Islet precursor cell (in vitro differentiated cells): ENCODE measurements at regions not wholly inside any gene's neighbourhood (a gene's known extent, or its start where the extent isn't known, plus 50 kb on each side); places are given as distances from the start of the nearest gene placed in this dataset.

ENCODE experiments used
- DNase-seq: peaks from one replicate; pipeline ENCODE4 v3.0.0-alpha.2; 2018

DNA sequence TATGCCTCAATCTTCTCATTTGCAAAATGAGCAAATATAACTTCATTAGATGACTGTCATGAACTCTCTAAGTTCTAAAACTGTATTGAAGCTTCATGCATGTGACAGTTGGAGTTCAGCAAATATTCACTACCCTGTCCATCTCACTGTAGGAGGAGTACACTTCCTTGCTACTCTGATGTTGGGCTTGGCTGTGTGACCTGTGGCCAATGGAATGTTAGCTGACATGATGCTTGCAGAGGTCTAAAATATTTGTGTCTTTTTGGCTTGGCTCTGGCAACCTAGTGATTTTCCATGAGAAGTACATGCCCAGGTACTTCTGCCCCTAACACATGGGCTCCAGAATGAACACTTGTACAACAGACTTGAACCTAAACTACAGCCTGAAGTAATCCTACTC lies 203.1 kb upstream of the ANKH start:
- no peak for DNase-seq

DNA sequence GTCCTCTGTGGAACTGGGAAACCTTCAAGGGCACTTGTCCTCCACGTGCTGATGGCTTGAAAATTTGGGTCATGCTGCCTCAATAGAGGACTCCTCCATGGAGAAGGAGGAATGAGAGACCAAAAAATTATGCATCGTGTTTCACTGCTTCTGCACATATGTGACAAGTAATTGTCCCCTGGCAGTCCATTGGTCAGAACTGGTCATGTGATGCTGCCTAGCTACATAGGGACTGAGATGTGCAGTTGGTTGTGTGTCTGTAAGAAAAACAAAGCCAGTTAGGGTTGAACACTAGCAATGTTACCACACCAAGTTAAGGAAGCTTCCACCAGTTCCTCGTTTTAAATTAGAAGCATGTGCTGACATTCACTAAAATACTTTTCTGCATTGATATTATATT lies 201.9 kb upstream of the ANKH start:
- no peak for DNase-seq

DNA sequence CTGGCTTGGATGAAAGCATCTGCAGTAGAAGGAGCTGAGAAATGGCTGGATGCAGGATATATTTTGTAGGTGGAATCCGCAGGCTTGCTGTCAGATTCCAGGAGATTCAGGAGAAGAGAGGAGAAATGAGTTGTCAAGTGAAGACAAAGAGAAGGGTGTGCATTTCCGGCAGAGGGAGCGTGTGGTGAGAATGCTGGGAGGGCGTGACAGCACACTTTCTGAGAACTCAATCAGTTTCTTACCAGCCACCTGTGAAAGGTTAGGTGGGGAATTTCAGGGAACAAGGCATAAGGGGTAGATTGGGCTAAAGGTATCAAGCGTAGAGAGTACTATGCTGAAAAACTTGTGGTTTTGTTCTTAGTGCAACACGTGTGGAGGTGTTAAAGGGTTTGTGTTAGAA lies 199.3 kb upstream of the ANKH start:
- DNase-seq = no peak

DNA sequence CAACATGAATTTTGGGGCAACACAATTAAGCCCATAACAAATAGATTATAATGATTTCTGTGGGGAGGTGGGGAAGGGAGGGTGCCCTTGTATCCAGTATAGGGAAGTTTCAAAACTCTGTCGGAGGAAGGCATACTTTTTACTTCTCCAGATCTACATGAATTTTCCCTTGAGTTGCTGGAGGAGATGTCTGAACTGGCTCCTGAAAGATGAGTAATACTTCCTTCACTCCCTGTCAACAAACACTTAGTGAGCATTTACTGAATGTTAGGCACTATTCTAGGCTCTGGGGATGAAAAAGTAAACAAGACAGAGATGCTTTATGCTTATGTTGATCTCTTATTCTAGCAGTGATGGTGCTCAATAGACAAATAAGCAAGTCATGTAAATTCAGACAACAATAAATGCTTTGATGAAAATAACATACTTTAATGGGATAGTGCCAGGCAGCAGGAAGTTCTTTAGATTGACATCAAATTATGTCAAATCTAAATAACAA lies 197.9 kb upstream of the ANKH start:
- DNase-seq = no peak

DNA sequence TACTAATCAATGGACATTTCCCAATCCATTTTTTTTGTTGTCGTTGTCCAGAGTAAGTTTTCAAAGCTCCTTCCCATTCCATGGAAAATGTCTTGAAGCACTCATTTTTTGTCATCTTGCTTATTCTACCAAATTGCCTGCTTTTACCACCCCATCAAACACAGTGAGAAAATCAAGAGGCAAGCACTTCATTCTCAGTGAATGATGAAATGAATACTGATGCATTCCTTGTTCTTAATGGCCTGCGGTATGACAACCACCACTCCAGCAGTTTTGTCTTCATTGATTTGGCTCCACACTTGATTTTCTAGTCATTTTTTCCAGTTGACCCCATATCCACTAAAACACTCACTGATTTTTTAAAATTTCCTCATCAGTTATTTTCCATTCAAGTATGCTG lies 193.5 kb upstream of the ANKH start:
- DNase-seq = no peak

DNA sequence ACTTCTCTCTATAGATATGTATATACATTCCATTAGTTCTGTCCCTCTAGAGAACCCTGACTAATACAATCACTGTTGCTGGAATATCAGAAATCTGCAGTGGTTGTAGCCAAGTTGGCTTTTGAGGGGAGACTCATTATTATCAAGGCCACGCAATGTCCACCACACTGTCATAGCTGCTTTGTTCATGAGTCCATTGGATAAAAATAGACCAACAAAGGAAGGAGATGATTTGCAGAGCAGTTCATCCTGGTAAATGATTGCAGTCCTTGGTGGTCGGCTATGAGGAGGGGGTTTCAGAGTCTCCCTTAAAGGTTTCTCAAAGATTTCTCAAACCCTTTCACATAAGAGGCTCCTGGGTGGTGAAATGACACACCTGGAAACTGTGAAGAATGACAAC lies 192.8 kb upstream of the ANKH start:
- no peak for DNase-seq

DNA sequence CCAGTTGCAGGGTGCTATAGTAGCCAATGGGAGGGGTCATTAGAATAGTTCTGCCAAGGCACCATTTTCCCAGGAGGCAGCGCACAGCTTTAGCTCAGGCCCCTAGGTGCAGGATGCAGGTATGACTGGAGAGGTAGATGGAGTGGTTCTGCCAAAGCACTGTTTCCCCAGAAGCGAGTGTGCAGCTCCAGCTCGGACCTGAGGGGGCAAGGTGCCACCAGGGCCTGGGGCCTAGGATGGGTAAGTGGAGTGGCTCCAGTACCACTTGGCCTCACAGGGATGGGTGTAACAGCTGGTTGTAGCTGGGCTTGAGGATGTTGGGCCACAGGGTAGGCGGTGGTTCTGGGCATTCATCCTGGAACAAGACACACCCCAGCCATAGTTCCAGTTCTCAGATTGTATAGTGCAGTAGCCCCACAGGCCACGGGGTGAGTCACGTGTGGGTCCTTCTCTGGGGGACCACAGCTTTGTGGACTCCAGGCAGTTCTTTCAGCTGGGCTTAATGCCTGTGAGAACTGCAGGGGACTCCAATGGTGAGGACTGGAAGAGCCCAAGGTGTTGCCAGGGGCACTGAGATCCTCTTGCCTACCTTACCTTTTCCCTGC lies 185.5 kb upstream of the ANKH start:
- no peak for DNase-seq

DNA sequence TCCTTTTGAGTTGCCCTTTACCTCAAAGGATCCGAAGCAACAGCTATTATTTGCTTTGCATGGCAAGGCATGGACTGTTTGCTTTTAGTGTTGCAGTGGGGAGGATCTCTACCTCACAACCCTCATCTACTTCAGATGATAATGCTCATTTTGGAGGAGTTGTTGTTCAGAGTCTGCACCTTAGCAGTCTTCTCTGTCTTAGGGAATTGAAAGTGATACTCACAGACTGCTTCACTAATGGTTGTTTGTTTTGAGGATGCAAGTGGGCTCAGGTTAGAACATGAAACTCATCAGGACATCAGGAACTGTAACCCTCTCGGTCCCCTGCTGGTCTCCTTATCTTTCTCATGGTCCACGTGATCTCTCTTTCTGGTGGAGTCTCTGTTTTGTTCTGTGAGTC lies 172.9 kb upstream of the ANKH start:
- no peak for DNase-seq

DNA sequence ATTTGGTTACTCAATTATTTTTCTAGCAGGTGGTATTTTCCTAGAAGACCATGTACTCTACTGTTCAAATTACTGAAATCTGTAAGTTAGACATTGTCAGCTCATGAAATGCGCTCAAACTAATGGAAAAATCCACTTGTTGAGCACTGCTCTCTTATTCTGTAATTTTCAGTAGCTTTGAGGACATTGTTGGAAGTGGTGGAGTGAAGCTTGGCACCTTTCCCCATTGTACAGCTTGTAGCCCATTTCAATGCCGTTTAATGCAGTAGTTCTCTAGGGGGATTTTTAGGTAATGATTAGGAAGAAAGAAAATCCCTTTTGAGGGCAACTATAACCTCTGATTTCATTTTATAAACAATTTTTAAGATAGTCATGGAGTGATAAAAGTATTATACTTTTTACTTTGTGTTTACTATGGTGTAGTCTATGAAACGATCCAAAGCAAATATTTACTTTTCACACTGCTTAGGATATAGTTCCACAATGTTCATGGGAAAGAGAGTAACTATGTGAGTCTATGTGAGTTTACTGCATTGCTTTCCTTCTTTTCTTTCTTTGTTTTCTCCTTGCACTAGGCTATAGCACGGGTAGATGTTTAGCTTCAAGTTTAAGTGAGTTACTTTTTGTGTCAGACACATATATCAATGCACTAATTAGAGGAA lies 165.8 kb upstream of the ANKH start:
- no peak for DNase-seq

DNA sequence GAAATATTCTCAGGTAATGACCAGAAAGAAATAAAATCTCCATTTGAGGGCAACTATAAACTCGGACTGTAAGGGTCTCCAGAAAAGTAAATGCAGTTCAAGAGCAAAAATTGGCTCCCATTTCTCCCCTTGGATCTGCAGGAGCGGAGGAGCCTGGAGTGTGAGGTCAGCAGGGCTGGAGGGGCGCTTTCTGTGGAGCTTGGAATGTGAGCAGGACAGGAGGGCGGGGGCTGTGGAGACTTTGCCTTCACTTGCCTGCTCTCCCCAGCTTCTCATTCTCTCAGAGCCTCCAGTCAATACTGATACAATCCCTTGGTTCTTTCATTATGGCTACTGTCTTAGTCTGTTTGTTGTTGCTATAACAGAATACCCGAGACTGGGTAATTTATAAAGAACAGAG lies 162.8 kb upstream of the ANKH start:
- DNase-seq = peak; percentile 61

DNA sequence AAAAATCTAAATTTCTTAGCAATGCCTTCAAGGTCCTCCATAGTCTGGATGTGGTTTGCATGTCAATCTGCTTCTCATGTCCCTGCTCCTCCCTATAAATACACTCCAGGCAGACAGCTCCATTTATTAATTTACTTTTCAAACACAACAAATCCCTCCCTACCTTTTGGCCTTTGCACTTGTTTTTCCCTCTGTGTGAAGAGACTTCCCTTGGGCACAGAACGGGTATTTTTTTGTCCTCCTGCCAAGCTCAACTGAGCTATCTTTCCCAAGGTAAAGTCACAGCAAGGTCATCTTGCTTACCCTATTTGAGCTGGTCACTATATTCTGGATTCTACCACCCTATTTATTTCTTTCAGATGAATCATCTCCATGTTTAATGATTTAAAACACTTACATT lies 159.6 kb upstream of the ANKH start:
- DNase-seq = no peak

DNA sequence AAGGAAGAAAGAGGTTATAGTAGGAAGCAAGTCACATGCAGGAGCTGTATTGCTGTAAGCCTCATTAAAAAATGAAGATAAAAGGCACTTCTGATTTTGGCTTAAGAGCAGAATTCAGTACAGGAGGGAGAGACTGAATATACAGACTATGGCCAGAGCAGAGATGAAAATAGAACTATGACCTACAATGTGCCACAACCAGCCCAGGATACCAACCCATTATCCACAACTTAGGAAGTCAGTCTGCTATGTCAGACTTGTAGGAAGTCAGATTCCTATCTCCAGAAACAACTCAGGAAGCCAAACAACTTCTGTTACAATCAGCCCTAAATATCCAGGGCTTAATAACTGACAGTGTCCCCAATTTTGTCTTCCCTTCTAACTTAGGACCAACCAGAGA lies 156.2 kb upstream of the ANKH start:
- no peak for DNase-seq

DNA sequence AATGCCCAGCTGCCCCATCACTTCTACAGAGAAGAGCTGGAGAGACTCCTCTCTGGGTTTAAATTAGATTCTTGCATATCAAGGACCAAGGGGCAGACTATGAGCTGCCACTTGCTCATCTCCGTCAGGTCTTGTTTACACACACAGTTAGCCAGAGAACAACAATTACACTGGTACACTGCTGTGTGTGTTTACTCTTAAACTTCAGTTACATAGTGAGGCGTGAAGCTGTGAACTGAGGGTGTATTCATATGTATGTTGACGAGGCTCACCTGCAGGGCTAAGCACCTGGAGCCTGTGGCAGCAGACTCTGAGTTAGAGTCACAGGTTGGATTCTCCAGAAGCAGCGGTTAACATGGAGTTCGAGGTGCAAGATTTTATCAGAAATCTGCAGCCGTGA lies 155.4 kb upstream of the ANKH start:
- DNase-seq = no peak

DNA sequence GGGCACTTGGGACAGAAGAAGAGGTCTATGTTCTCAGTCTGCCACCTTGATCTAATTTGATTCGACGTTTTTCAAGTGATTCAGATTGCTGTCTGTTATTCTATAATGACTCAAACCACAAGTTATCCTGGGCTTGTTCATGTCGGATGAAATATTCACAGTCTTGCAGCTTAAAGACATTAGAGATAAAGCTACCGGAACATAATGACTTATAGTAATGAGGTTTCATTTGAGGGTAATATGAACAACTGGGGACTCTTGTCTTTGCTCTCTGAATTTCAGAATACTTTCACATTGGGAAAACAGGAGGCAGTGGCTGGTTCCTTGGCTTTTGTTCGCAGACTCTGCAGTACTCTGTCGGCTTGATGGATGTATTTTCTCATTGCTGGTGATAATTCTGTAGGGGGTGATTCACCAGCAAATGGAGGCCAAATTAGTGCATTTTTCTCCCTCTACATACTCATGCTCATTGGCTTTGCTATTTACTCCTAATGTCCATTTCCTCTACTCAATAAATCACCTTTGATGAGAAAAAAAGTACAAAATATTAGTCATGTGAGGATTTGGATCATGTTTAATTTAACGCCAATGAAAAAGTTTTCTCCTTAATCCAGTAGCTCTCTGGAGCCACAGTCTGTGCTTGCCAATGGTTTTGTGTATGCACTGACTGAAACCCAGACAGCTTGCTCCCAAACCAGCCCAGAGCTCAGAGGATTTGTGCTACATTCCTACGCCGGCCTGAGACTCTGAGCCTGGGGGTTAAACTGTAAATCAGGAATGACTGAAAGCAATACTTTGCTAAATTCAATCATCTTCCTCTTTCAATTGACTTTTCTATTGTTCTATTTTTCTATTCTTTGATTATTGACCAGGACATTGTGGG lies 154.7 kb upstream of the ANKH start:
- no peak for DNase-seq

DNA sequence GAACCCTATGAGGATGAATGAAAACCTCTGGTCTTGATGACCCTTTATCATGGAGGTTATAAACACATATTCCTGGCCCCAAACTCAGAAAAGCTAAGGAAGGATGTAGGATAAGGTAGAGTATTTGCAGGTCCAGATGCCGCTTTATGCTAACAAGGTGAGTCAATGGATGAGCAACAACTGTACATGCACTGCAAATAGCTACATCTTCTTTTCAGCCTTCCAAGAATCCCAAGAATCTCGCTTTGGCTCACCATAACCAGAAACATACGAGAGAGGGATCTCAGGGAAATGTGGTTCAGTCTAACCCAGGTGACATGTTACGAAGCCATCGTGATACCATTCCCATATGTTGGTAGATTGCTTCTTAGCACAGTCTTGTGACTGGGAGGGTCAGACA lies 152.3 kb upstream of the ANKH start:
- no peak for DNase-seq

DNA sequence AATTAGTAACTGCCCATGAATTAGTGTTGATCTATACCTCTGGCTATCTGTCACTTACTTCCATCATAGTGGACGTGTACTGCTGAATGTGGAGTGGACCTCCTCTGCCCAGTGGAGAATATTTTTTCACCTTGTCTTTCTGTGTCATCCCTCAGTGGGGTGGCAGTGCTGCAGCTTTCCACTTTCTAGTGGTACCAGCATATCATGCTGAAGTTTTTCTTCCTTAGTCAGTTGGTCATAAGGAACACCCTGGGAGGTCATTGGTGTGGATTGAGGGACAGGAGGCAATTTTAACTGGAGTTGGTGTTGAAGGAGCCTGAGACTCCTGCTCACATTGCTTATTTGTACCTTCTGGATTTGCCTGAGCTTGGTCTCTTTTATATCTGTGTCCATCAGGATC lies 151.7 kb upstream of the ANKH start:
- DNase-seq = no peak

DNA sequence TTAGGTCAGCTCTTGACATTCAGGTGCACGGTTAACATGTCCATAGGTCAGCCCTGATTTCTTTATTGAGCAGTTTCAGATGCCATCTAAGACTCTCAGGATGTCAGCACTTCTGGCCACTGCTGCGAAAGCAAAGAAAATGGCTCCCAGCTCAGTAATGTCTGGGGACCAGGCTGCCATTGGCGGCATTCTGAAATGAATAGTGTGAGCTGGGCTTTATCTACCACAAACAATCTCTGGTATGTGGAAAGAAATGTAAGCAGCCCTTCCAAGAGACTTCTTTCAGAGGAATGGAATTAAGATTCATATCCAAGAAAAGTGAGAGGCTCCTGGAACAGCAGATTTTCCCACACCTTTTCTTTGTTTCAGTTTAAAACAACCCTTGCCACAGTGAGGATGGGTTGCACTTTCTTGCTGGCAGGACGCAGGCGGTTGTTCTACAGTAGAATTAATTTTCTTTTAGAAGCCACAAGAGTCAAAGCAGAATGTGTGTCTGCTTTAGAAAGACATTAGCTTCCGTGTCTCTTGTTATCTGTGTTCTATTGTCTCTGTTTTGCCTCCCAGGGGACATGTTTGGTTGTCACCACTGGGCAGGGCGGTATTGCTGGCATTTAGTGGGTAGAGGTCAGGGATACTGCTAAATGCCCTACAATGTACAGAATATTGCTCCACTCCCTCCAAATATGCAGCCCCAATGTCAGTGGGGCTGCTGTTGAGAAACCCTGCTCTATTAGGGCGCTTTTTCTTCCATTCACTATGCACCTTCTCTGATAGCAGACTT lies 149.9 kb upstream of the ANKH start:
- DNase-seq = peak; percentile 77

DNA sequence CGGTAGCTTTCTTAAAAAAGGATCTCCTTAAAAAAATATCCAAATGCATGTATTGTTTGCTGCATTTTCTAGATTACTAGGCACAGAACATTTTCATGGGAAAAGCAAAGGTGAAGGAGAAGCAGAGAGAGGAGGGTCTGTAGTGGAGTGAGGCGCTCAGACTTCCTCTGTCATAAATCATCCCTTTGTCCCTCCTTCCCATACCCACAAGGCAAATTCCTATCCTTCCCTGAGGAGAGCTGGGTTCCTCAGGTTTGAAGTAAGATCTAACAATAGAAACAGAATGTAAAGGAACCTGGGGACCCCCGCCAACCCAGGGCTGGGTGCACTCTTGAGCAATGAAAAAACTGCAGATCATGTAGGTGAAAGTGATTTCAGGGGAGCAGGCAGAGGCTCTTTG lies 149.2 kb upstream of the ANKH start:
- DNase-seq = no peak

DNA sequence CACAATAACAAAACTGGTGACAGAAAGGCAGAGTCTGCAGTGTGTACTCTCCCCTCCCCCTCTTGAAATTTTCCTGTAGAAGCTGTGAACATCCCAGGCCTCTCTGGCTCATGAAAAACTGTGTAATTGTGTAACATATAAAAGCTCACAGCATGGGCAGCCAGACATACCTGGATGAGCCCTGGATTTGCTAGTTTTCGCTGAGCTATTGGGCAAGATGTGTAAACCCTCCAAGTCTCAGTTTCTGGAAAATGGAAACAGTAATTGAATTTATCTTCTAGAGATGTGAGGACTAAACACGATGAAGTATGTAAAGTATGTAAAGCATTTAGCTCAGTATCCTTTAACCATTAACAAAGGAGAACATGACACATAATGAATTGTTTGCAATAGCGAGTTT lies 143.2 kb upstream of the ANKH start:
- DNase-seq = no peak

DNA sequence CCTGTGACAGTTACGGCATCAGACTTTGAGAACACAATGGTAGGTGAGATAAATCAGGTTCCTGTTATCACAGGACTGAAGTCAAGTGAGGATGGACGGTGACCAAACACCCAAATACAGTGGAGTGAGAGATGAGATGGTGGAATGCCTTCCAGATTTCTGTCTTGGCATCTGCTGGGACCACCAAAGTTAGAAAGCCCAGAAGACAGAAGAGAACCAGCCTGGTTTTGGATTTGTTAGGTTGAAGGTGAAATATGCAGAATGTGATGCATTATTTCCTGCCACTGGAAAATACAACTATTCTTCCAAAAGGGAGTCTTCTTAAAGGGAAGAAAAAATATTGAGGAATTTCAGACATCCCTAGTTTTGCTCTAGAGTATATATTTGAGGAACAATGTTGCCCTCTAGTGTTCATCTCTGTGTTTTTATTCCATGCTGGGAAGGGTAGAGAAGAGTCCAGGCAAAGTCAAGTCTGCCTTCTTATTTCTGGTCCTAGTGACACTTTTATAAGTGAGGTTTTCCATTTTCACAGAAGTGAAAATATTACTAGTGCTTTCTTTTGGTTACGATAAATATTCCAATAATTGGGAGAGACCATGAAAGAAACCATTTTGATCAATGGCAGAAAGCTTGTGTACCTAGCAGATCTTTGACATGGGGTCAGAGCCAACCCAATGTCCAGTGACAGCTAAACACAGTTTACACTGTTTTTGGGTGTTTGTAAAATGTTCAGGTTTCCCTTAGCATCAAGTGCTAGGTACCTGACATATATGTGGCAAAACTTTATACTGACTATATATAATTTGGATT lies 142.3 kb upstream of the ANKH start:
- DNase-seq = no peak

DNA sequence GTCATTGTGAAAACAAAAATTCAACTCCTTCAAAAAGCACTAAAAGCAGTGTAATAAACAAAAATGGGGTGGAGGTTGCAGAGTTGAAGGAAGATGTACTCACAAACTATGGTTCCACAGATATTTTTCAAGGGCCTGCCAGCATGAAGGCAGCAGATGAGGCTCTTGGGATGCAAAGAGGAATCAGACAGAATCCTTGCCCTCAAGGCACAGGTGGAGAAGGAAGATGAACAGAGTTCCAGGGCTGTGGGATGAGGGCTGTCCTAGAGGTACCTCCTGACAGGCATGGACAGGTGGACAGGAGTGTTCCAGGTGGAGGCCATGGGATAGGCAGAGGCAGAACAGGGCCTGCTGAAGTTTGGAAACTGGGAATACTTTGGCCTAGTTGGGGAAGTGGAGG lies 140.5 kb upstream of the ANKH start:
- DNase-seq = no peak

DNA sequence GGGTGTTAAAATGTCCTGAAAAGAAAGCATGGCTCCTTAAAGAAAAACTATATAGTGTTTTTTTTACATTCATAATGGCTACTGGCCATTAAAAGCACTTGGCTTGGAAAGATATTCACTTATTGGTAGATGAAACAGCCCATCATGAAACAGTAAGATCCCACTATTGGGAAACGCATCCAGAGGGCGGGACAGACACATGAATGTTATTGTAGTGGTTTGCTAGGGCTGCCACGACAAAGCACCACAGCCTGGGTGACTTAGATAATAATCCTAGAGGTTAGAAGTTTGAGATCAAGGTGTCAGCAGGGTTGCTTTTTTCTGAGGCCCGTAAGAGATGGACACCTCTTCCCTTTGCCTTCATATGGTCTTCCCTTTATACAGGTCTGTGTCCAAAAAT lies 139.4 kb upstream of the ANKH start:
- DNase-seq = no peak
